H1 (cell line): ENCODE measurements at regions not wholly inside any gene's neighbourhood (a gene's known extent, or its start where the extent isn't known, plus 50 kb on each side); places are given as distances from the start of the nearest gene placed in this dataset.

ENCODE experiments used
- CTCF ChIA-PET: fragments of 300-600 bp; sonication (Branson Sonifier 250); formaldehyde crosslinking; loops from one replicate; lab custom pipeline; 2021; ENCODE audit not compliant: partially characterized antibody; lab: Charles Lee
- POLR2A ChIA-PET: fragments of 300-600 bp; sonication (Branson Sonifier 250); formaldehyde crosslinking; loops from one replicate; lab custom pipeline; 2021; ENCODE audit warnings: inconsistent platforms; ENCODE audit not compliant: partially characterized antibody; lab: Charles Lee
- DNase-seq, 2 experiments: peaks; one replicate each; pipeline versions ENCODE4 v3.0.0 to v3.0.0-alpha.2; 2010 to 2022; ENCODE audit warnings: low spot score in 2 of 2, low read depth in 1 of 2, mixed read lengths in 1 of 2
- FAIRE-seq: peaks from 2 replicates; lab custom pipeline; 2011; peaks lifted over from hg19 to GRCh38; lab: Jason Lieb, UNC
- H2AFZ ChIP-seq: 2 replicates; pipeline ENCODE4 v1.8.1; 2012; ENCODE audit warnings: low read length, inconsistent platforms
- H2AK5ac ChIP-seq: 2 replicates; pipeline ENCODE4 v1.6.1; 2013; ENCODE audit warnings: low read depth, low read length
- H2BK120ac ChIP-seq: replicated peaks from 2 replicates; pipeline ENCODE3; 2013; ENCODE audit warnings: low read depth, low read length, inconsistent platforms
- H2BK12ac ChIP-seq: 2 replicates; pipeline ENCODE4 v1.6.1; 2013; ENCODE audit warnings: low read depth, low read length
- H2BK15ac ChIP-seq: 2 replicates; pipeline ENCODE4 v1.6.1; 2013; ENCODE audit warnings: low read length
- H2BK20ac ChIP-seq: 2 replicates; pipeline ENCODE4 v1.6.1; 2013; ENCODE audit warnings: low read length
- H2BK5ac ChIP-seq: 2 replicates; pipeline ENCODE4 v1.6.1; 2013; ENCODE audit warnings: low read depth, low read length
- H3K14ac ChIP-seq: 2 replicates; pipeline ENCODE4 v1.6.1; 2013; ENCODE audit warnings: inconsistent platforms; ENCODE audit not compliant: insufficient read length
- H3K18ac ChIP-seq: 2 replicates; pipeline ENCODE4 v1.6.1; 2013; ENCODE audit warnings: low read length; ENCODE audit errors: extremely low read depth
- H3K23ac ChIP-seq: 2 replicates; pipeline ENCODE4 v1.6.1; 2013; ENCODE audit warnings: inconsistent platforms; ENCODE audit not compliant: insufficient read length
- H3K23me2 ChIP-seq: 2 replicates; pipeline ENCODE4 v1.6.1; 2013; ENCODE audit warnings: low read depth, low read length
- H3K27ac ChIP-seq: 2 replicates; pipeline ENCODE4 v1.6.1; 2011; ENCODE audit warnings: low read depth, low read length, inconsistent platforms
- H3K27me3 ChIP-seq, 4 experiments: replicated peaks in 1 of 4; 1 replicate in 1 of 4; 2 replicates in 3 of 4; pipeline versions ENCODE4 v1.6.1 to v1.8.1; 2011 to 2013; ENCODE audit warnings: low read length in 3 of 4, mild to moderate bottlenecking in 3 of 4, inconsistent platforms in 2 of 4, mixed read lengths in 2 of 4, moderate library complexity in 1 of 4; ENCODE audit not compliant: control insufficient read depth in 3 of 4, insufficient read depth in 3 of 4; ENCODE audit errors: extremely low read depth in 1 of 4
- H3K36me3 ChIP-seq, 4 experiments: 2 replicates each; pipeline versions ENCODE4 v1.6.1 to v1.8.1; 2011 to 2013; ENCODE audit warnings: mild to moderate bottlenecking in 4 of 4, low read length in 3 of 4, moderate library complexity in 2 of 4, control low read depth in 1 of 4, inconsistent platforms in 1 of 4; ENCODE audit not compliant: insufficient read depth in 4 of 4, control insufficient read depth in 2 of 4
- H3K4ac ChIP-seq: replicated peaks from 2 replicates; pipeline ENCODE3; 2013; ENCODE audit warnings: low read length, low read depth, mixed read lengths, inconsistent platforms; ENCODE audit not compliant: insufficient read length
- H3K4me1 ChIP-seq, 4 experiments: replicated peaks in 1 of 4; 1 replicate in 1 of 4; 2 replicates in 3 of 4; pipeline versions ENCODE4 v1.6.1 to v1.8.1; 2011 to 2013; ENCODE audit warnings: low read length in 3 of 4, inconsistent platforms in 2 of 4, mixed read lengths in 1 of 4; ENCODE audit not compliant: insufficient read depth in 4 of 4, control insufficient read depth in 3 of 4
- H3K4me2 ChIP-seq, 2 experiments: 2 replicates each; pipeline versions ENCODE4 v1.6.1 to v1.8.1; 2011 to 2013; ENCODE audit warnings: low read depth in 2 of 2, low read length in 2 of 2, control low read depth in 1 of 2, inconsistent platforms in 1 of 2, mild to moderate bottlenecking in 1 of 2; ENCODE audit not compliant: insufficient read depth in 1 of 2
- H3K4me3 ChIP-seq, 4 experiments: fragments of 200-600, 300-600 bp in 1 of 4; sonication (generic), shearing (Covaris generic), sonication (Bioruptor Twin) in 1 of 4; 2 replicates each; pipeline versions ENCODE4 v1.5.1 to v1.8.1; 2011 to 2016; ENCODE audit warnings: low read length in 4 of 4, low read depth in 3 of 4, control low read depth in 2 of 4, inconsistent platforms in 2 of 4, mild to moderate bottlenecking in 2 of 4, mixed read lengths in 1 of 4, moderate library complexity in 1 of 4; ENCODE audit not compliant: insufficient read depth in 2 of 4; ENCODE audit errors: extremely low read depth in 1 of 4
- H3K56ac ChIP-seq: replicated peaks from 2 replicates; pipeline ENCODE3; 2013; ENCODE audit warnings: low read depth, mild to moderate bottlenecking, mixed read lengths, low read length, inconsistent platforms; ENCODE audit not compliant: insufficient read length
- H3K79me1 ChIP-seq: 2 replicates; pipeline ENCODE4 v1.6.1; 2013; ENCODE audit warnings: low read depth, low read length, control low read depth
- H3K79me2 ChIP-seq, 2 experiments: 2 replicates each; pipeline versions ENCODE4 v1.6.1 to v1.8.1; 2012 to 2013; ENCODE audit warnings: low read length in 2 of 2, mild to moderate bottlenecking in 2 of 2, inconsistent platforms in 1 of 2; ENCODE audit not compliant: insufficient read depth in 2 of 2, control insufficient read depth in 1 of 2
- H3K9ac ChIP-seq, 4 experiments: replicated peaks in 1 of 4; 1 replicate in 1 of 4; 2 replicates in 3 of 4; pipeline versions ENCODE4 v1.6.1 to v1.8.1; 2011 to 2013; ENCODE audit warnings: low read depth in 3 of 4, low read length in 3 of 4, control low read depth in 2 of 4, mild to moderate bottlenecking in 2 of 4, moderate library complexity in 2 of 4, inconsistent platforms in 1 of 4; ENCODE audit errors: extremely low read depth in 1 of 4
- H3K9me3 ChIP-seq, 2 experiments: 2 replicates each; pipeline versions ENCODE4 v1.6.1 to v1.8.1; 2012 to 2013; ENCODE audit warnings: mild to moderate bottlenecking in 2 of 2, moderate library complexity in 2 of 2, control low read depth in 1 of 2, inconsistent platforms in 1 of 2, low read depth in 1 of 2, low read length in 1 of 2, mixed read lengths in 1 of 2; ENCODE audit not compliant: insufficient read depth in 2 of 2
- H4K20me1 ChIP-seq, 2 experiments: replicated peaks in 1 of 2; 2 replicates each; pipeline versions ENCODE3 to v1.8.1; 2011 to 2013; ENCODE audit warnings: inconsistent platforms in 2 of 2, low read length in 2 of 2, mild to moderate bottlenecking in 1 of 2; ENCODE audit not compliant: insufficient read depth in 2 of 2, control insufficient read depth in 1 of 2
- H4K5ac ChIP-seq: 2 replicates; pipeline ENCODE4 v1.6.1; 2013; ENCODE audit warnings: low read length, low read depth, mixed read lengths, inconsistent platforms; ENCODE audit not compliant: insufficient read length
- H4K8ac ChIP-seq: 2 replicates; pipeline ENCODE4 v1.8.0; 2013; ENCODE audit warnings: mild to moderate bottlenecking, moderate library complexity, low read length, inconsistent platforms; ENCODE audit not compliant: insufficient read depth; ENCODE audit errors: extremely low read depth
- H4K91ac ChIP-seq: replicated peaks from 2 replicates; pipeline ENCODE3; 2013; ENCODE audit warnings: low read length, mixed read lengths, inconsistent platforms; ENCODE audit not compliant: insufficient read length
- FOSL1 ChIP-seq: IDR thresholded peaks from 2 replicates; pipeline ENCODE4 v1.6.1; 2011; ENCODE audit warnings: mild to moderate bottlenecking, low read depth, low read length, moderate library complexity; ENCODE audit not compliant: insufficient read depth
- RBBP5 ChIP-seq: IDR thresholded peaks from 2 replicates; pipeline ENCODE4 v1.7.1; 2012; ENCODE audit warnings: low read depth, mild to moderate bottlenecking, inconsistent platforms, low read length, moderate library complexity, borderline replicate concordance
- whole genome bisulfite sequencing, 2 experiments: shearing (Covaris generic) in 1 of 2; methylation state at CpG; one replicate each; pipeline versions ENCODE4 v1.1.6 to v1.1.7; 2013 to 2015; ENCODE audit warnings: low lambda C conversion rate in 2 of 2, mixed read lengths in 2 of 2, inconsistent platforms in 1 of 2, low coverage in 1 of 2, missing lambda C conversion rate in 1 of 2; ENCODE audit not compliant: insufficient replicate concordance in 2 of 2, insufficient coverage in 1 of 2, insufficient read length in 1 of 2; ENCODE audit errors: extremely low coverage in 1 of 2, missing lambda C conversion rate in 1 of 2; 5-methylcytosine and 5-hydroxymethylcytosine counted together

DNA sequence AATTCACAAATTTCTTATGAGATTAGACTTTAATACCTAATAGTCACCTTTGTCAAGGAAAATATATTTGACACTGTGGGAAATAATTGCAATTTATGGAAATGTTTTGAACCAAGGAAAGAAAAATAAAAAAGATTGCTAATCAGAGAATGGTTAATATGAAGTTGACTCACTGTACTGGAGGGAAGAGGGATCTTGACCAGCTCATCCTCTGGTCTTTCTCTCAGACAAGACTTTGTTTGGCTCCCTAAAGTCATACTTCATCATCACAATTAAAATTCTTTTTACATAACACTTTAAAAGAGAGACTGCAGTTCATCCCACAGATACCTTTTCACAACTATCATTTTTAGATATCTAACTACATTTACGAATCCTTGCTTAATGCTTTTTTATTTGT is 538.5 kb upstream of the ZEB2 start:
- Histone ChIP-seq H2BK5ac (no peak overlapping the region; the same call in 1 of the 2 replicates), H4K91ac (no peak overlapping the region), H3K23ac (no peak overlapping the region), H2BK12ac (no peak overlapping the region), H4K8ac (no peak overlapping the region), H3K9me3 (no peaks in the 10 kb centered on the region), H4K5ac (no peak overlapping the region), H3K79me2 (no peaks in the 10 kb centered on the region), H2AK5ac (no peak overlapping the region), H3K9ac (no peak overlapping the region), H2BK15ac (no peak overlapping the region), H3K14ac (no peak overlapping the region), H3K4me2 (no peak overlapping the region), H3K23me2 (no peaks in the 10 kb centered on the region), H3K4ac (no peak overlapping the region), H3K27ac (no peak overlapping the region), H3K36me3 (no peaks in the 10 kb centered on the region), H2AFZ (no peak overlapping the region), H3K4me3 (no peak overlapping the region), H4K20me1 (no peaks in the 10 kb centered on the region), H2BK20ac (no peak overlapping the region), H3K79me1 (no peaks in the 10 kb centered on the region)
- no peak for DNase-seq
- POLR2A ChIA-PET: no interaction called here
- 85% methylated on average over 1 of the region's 1 CpG; no CpG with 5 or more reads in 1 of the 2 experiments for WGBS, 2 experiments
- FAIRE-seq: no peak
- CTCF ChIA-PET: no interaction called here
- TF ChIP-seq FOSL1: no peak
- no peak for TF ChIP-seq RBBP5
- TF ChIP-seq, all 59 proteins: peak for 0
- Histone ChIP-seq H3K56ac (no peak overlapping the region), H2BK120ac (no peak overlapping the region), H3K18ac (no peak overlapping the region), H3K4me1 (0 out of 7 replicates have a peak, but pooled peaks cover 0 to 4% (median 0%) of the 10 kb centered on the region in 4 experiments), H3K27me3 (no peaks in the 10 kb centered on the region)
